ENCODE measurements at regions not wholly inside any gene's neighbourhood (a gene's known extent, or its start where the extent isn't known, plus 50 kb on each side); places are given as distances from the start of the nearest gene placed in this dataset.

DNA sequence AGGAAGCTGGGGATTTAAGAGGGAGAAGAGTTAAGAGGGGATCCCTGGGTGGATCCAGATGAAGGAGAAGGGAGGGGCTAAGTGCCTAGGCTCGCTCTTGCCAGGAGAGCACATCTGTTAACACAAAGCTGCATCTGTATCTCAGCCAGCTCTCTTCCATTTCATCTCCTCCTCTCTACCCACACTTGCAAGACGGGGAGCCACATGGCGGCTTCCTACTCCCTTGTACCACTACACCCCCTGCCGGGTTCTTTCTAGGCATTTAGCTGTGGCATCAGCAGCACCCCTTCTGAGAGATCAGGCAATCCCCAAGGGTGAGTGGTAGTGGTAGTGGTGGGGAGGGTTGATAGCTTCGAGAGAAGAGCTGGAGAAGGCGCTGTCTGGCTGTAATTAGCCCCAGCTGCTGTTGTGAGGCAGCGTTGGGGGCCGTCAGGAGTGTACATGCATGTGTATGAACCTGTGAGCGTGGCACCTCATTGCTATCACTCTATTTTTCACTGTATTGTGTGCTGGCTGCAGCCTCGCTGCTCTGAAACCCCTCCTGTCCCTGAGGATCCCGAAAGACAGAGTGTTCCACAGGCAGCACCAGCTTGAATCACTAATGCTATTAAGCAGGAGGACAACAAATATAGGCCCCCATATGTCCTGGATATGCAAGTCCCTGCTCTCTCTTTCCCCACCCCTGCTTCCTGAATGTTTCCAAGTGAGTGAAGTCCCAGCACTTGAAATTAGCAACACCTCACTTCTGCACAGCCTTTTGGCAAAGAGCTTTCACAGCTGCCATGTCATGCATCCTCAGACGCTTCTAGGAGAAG lies 73.7 kb downstream of the RTL9 start:
- no peak for DNase-seq

GRCh38 chrX:110432906-110433215 lies 74.2 kb downstream of the RTL9 start:
- no peak for DNase-seq

DNA sequence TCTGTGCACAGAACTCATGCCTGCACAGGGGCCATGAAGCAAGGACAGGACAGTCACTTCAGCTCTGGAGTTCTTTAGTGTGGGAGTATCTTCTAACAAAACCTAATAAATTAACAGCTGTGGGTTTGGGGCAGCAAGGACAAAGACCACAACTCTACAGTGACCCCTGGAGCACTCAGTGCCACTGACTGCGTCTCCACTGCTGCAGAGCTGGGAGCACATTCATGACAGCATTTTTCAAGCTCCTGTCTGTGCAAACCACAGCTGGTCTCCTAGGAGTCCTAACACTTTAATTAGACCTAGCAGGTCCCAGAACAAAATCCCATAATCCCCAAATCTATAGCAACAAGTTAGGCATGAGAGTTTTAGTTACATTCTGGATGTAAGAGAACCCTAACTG lies 76.5 kb downstream of the RTL9 start:
- DNase-seq, result no peak

DNA sequence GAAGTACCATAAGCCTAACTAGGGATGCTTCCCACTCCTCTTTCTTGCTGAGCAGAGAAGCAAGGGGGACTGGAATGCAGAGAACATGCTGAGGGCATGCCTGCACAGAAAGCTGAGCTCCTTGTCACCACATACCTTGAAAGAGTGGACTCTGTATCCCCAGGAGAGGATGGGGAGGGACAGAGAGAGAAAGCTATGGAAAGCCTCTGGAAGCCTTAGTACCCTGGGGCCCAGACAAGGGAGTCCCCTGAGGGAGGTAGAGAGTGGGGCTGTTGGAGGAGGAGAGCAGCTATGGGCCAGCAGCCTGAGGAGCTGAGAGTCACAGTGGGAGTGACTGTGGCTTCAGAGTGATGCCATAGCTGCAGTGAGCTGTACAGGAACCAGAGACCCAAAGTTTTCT lies 77.9 kb downstream of the RTL9 start:
- DNase-seq, result no peak

DNA sequence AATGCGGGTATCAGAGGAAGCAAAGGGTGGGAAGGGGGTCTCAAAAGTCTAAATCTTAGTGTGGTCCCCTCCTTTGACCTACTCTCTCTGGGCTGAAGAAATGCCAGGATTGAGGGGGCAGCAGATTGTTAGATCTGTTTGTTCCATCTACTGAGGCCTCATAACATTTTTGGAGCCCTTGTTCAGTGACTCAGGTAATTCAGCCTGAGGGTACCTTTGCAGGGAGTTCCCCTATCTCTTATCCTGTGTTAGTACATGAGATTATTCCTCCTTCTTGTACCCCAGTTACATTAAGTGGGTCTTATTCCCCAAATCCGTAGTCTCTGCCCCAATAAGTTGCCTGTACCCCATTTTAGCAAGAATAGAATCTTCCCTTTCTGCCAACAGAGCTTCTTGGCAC lies 79.0 kb downstream of the RTL9 start:
- DNase-seq, result no peak

DNA sequence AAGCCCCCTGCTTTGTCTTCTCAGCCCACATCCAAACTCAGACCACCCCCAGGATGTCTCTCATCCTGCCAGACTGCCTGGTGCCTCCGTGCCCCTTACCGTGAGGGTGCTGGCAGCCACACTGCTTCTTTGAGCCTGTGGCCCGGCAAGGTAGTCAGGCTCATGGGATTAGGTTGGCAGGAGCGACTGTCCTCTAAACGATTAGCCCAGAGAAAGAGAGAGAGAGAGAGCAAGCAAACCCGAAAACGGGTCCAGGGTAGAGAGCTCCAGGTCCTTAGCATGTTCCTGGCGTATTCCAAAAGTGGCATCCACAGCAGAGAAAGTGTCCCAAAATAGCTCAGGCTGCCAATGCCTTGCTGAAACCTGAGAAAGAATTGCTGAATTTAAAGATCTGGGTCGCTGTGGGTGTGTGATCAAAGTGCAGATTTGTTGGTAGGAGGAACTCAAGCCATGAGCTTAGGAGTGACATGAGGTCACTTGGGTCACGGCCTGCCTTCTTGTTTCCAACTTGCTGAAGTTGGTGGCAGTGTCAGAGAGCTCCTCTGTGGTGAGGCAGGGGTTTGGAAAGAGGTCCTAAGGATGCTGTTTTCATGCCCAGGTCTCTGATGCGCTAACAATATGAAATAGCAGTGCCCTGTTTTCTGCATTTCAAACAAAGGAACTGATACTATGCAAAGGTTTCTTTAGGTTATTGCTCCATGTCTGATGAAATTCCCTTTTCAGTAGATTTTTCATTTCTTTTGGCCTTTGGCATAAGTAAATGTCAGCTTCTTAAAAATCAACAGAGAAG lies 81.6 kb downstream of the RTL9 start:
- DNase-seq, result no peak

DNA sequence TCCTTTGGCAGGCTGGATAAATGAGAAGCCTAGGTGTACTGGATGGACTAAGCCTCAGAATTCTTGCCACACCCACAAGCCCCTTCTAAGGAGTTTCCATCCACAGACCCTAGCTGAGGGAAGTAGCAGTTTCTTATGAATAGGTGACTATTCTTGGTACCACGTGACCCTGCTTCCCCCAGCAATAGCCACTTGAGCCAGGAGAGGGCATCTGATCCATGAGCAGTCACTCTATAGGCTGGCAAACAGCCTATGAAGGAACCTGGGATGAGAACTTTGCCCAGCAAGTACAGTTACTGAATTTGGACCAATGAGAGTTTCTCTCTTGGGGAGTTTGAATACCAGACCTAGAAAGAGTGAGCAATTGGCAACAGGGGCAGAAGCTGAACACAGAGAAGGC lies 84.0 kb downstream of the RTL9 start:
- DNase-seq, result no peak

DNA sequence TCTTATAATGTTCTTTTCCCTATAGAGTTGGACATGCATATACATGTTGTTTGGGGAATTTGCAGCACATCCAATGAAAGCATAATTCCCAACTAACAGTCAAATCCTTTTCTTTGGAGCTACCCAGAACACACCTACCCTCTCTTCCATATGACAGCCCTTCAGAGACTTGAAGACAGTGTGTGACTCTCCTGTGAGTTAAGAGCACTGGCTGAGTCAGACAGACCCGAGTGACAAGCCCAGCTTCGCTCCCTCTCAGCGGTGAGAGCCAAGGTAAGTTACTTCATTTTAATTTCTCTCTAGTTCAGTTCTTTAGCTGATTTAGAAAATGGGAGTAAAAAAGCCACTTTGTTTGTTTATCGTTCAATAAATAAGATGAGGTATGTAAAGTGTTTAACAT lies 86.3 kb downstream of the RTL9 start:
- no peak for DNase-seq

GRCh38 chrX:110448459-110448858 lies 89.8 kb downstream of the RTL9 start:
- DNase-seq, result no peak

- no peak for DNase-seq
Measured at GRCh38 chrX:110449312-110449711, 90.7 kb downstream of the RTL9 start.

DNA sequence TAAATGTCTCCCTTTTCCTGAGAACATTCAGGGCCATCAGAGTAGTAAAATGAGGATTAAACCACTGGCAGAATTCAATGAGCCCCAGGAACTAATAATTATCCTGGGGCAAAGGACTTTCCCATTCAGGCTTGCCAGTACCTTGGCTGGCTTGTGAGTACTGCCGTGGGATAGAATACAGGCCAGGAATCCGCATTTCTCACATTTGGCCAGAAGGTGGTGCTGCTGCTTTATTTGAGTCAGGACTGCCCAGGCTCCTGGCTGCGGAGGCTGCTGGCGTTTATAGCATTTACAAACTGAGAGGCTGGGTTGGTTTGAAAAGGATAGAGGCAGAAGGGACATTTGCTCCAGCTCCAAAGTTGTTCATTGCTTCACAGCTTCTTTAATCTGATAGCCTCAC lies 91.4 kb downstream of the RTL9 start:
- peak; percentile 30 for DNase-seq

DNA sequence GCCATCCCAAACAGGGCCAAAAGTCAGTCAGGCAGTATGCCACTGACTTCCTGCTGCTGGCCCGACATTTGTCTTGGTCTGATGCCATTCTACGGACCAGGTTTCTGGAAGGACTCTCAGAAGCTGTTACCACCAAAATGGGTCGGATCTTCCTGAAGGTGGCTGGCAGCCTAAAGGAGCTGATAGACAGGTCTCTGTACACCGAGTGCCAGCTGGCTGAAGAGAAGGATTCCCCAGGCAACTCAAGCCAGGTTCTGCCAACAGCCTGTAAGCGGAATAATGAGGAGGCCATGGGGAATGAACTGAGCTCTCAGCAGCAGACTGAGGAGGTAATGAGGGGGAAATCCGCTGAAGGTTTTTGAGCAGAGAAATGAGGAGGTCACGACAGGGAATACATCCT lies 95.7 kb downstream of the RTL9 start:
- DNase-seq, result no peak

DNA sequence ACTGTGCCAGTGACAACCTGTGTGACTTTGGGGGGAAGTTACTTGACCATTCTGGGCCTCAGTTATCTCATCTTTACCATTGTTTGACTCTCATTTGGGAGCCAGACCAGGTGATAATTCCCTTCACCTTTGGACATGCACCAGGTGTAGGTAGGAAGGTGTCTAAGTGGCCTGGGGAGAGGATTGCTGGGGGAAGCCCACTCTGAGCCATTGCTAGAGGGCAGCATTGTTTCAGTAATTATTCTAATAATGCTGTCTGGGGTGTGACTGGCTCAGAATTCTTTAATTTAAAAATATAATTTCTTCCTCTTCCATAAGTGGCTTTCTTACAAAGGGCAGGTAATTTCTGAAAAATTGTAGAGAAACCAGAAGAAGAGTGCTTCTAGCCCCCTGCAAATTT lies 104.3 kb downstream of the RTL9 start:
- DNase-seq, result no peak

GRCh38 chrX:110466790-110467189 lies 108.1 kb downstream of the RTL9 start:
- no peak for DNase-seq

DNA sequence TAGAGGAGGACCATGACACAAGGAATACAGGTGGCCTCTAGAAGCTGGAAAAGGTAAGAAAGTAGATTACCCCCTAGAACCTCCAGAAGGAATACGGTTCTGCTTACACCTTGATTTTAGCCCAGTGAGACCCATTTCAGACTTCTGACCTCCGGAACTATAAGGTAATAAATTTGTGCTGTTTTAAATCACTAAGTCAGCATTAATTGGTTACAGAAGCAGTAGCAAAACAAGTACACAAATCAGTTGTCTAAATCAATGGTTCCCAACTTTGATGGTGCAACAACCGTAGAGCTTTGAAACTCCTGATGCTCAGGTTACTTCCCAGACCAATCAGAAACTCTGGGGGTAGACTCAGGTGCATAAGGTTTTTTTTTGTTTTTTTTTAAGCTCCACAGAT lies 113.6 kb downstream of the RTL9 start:
- no peak for DNase-seq

DNA sequence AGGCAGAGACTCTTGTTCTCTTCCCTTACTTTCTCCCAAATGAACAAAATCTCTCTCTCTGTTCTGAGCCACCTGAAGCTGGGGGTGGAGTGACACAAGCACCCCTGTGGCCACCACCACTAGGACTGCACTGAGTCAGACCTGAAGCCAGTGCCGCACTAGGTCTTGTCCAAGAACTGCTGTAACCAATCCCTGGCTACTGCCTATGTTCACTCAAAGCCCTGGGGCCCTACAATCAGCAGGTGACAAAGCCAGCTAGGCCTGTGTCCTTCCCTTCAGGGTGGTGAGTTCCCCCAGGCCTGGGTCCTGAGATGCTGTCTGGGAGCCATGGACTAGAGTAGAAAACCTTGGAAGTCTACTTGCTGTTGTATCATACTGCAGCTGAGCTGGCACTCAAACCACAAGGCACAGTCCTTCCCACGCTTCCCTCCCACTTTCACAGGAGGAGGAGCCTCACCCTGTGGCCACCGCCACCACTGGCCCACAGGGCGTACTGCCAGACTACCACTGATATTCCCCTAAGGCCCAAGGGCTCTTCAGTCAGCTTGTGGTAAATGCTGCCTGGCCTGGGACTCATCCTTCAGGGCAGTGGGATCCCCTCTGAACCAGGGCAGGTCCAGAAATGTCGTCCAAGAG lies 119.1 kb downstream of the RTL9 start:
- no peak for DNase-seq

DNA sequence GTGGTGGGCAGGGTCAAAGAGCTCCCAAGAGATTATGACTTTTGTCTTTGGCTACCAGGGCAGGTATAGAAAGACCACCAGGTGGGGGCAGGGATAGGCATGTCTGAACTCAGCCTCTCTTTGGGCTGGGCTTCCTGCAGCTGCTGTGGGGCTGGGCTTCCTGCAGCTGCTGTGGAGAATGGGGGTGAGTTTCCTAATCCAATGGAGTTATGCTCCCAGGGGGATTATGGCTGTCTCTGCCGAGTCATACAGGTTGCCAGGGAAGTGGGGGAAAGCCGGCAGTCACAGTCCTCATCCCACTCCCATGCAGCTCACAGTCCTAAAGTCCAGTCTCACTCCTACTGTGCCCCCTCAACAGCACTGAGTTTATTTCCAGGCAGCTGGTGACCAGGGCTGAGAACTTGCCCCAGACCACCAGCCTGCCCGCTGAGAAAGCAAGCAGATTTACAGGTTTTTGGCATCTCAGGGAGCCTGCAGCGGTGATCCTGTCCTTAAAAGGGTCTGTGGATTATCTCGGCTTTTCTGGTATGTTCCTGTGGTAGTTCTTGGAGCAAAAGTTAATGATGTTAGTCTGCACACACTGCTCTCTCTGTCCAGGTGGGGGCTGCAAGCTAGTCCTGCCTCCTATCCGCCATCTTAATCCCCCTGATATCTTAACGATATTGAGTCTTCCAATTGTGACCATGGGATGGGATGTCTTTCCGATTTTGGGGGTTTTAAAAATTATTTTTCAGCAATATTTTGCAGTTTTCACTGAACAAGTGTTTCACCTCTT lies 133.4 kb downstream of the RTL9 start:
- no peak for DNase-seq

- no peak for DNase-seq
Measured at GRCh38 chrX:110504947-110505346, 146.3 kb downstream of the RTL9 start.

DNA sequence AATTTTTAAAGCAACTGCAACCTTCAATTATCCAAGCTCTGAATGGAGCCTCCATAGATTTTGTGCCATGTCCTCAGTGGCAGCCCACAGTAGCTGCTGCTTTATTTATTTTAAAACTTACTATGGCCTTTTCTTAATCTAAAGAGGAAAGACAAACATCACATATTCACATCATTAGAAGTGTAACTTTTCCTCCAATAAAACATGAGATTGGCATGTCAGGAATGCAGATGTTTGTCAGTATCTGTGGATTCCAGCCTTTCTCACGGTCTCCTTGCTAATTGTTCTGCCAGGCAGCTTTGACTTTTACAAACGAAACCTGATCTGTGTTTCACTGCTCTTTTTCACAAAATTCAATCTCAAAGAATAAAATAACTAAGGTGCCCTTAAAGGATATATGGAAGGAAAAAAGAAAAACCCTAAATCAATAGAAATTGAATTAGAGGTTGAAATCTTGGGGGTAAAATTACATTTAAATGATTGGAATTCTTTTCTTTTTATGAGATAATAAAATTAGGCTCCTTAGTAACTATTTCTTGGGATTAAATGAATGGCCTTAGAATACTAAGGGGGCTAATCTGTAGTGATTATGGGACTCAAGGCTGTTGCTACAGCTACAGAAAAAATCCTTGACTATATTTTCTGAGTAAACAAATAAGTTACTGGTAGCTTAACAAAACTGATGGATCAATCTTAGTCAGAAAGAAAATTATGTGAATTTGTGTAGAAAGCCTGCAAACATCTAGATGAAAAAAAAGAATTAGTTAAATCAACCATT lies 151.3 kb downstream of the RTL9 start:
- no peak for DNase-seq

DNA sequence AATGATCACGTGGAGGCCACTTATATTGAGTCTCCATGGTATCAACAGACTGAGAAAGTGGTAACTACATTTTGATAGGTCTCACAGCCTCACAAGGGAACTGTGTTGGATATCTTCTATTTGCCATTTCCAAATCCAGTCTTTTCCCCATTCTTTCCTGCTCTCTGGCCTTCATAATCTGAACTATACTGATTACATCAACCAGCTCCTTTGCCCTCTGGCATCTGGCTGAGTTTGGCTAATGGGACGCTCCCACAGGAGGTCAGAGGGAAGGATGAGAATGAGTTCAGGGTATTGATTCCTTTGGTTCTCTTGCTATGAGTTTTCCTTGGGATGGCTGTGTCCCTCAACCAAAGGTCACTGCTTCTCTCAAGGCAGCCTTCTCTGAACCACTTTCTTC lies 152.6 kb downstream of the RTL9 start:
- no peak for DNase-seq

- DNase-seq, result no peak
Measured at GRCh38 chrX:110512341-110512740, 153.7 kb downstream of the RTL9 start.

DNA sequence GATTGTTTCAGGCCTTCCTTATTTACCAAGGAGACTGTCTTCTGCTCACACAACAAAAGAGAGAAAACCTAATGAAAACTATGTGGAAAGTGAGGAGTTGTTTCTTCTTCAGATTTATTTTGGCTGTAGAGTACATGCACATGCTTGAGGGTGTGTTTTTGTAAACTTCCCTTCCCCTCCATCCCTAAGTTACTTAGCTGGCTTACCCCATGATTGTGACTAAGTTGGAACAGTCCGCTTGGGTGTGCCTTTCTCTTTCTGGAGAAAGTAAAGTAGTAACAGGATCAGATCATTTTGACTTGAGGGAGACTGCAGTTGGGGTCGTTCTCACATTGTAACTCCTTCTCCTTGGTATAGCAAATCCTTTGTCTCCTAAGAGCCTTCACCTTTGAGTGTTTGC lies 155.9 kb downstream of the RTL9 start:
- no peak for DNase-seq

GRCh38 chrX:110519501-110519900 lies 160.9 kb downstream of the RTL9 start:
- DNase-seq, result no peak
